HEK293 (cell line): ENCODE measurements at regions not wholly inside any gene's neighbourhood (a gene's known extent, or its start where the extent isn't known, plus 50 kb on each side); places are given as distances from the start of the nearest gene placed in this dataset.

ENCODE experiments used
- CTCF ChIA-PET: fragments of 350-600 bp; formaldehyde crosslinking; extraction: SDS; loops from one replicate; lab custom pipeline; 2021; ENCODE audit warnings: antibody characterized with exemption; lab: Yijun Ruan, JAX
- POLR2A ChIA-PET: fragments of 300-600 bp; formaldehyde crosslinking; extraction: SDS; loops from one replicate; lab custom pipeline; 2020; ENCODE audit warnings: antibody characterized with exemption, inconsistent platforms; lab: Yijun Ruan, JAX
- H3K27ac ChIP-seq: fragments of 200-500 bp; sonication (Bioruptor generic); 2 replicates; pipeline ENCODE4 v1.5.1; 2014; ENCODE audit warnings: low read depth, low read length, control low read depth, inconsistent platforms; ENCODE audit errors: extremely low read depth
- H3K36me3 ChIP-seq, 2 experiments: fragments of 200-500 bp in 1 of 2; sonication (Bioruptor generic) in 1 of 2; 1 replicate in 1 of 2; 2 replicates in 1 of 2; pipeline ENCODE4 v1.5.1; 2014 to 2017; ENCODE audit warnings: inconsistent platforms in 2 of 2, low read length in 2 of 2; ENCODE audit not compliant: control insufficient read depth in 2 of 2, insufficient read depth in 1 of 2
- H3K4me1 ChIP-seq: fragments of 200-500 bp; sonication (Bioruptor generic); 2 replicates; pipeline ENCODE4 v1.5.1; 2014; ENCODE audit warnings: mild to moderate bottlenecking, low read length, inconsistent platforms; ENCODE audit not compliant: control insufficient read depth, insufficient read depth
- H3K4me3 ChIP-seq: 2 replicates; pipeline ENCODE4 v1.5.1; 2011; ENCODE audit warnings: low read depth, mild to moderate bottlenecking, control low read depth, low read length, moderate library complexity
- H3K9me3 ChIP-seq: fragments of 200-500 bp; sonication (Bioruptor generic); 2 replicates; pipeline ENCODE4 v1.5.1; 2014; ENCODE audit warnings: low read depth, low read length, inconsistent platforms; ENCODE audit not compliant: control insufficient read depth, insufficient read depth
- BCL11B ChIP-seq: fragments of 450-650 bp; formaldehyde crosslinking; IDR thresholded peaks from 2 replicates; pipeline ENCODE4 v1.5.1; 2016; ENCODE audit warnings: low read depth, missing biosample characterization, missing genetic modification characterization
- MZF1 ChIP-seq: fragments of 450-650 bp; formaldehyde crosslinking; IDR thresholded peaks from 2 replicates; pipeline ENCODE4 v1.5.1; 2017; ENCODE audit warnings: missing biosample characterization, missing genetic modification characterization, borderline replicate concordance
- PRDM1 ChIP-seq: fragments of 450-650 bp; formaldehyde crosslinking; IDR thresholded peaks from 2 replicates; pipeline ENCODE4; 2016; ENCODE audit warnings: missing biosample characterization, missing genetic modification characterization
- PRDM6 ChIP-seq: fragments of 450-650 bp; formaldehyde crosslinking; IDR thresholded peaks from 2 replicates; pipeline ENCODE4 v1.5.1; 2017; ENCODE audit warnings: missing biosample characterization, missing genetic modification characterization
- SCRT2 ChIP-seq: fragments of 450-650 bp; formaldehyde crosslinking; IDR thresholded peaks from 2 replicates; pipeline ENCODE4 v1.5.1; 2016; ENCODE audit warnings: missing biosample characterization, missing genetic modification characterization
- SP7 ChIP-seq: fragments of 450-650 bp; formaldehyde crosslinking; IDR thresholded peaks from 2 replicates; pipeline ENCODE4 v1.5.1; 2016; ENCODE audit warnings: missing biosample characterization, missing genetic modification characterization
- WT1 ChIP-seq: fragments of 450-650 bp; formaldehyde crosslinking; IDR thresholded peaks from 2 replicates; pipeline ENCODE4 v1.5.1; 2016; ENCODE audit warnings: missing biosample characterization, missing genetic modification characterization
- ZBTB44 ChIP-seq: fragments of 450-650 bp; IDR thresholded peaks from 2 replicates; pipeline ENCODE4 v1.5.1; 2018; ENCODE audit warnings: missing biosample characterization, mild to moderate bottlenecking, missing genetic modification characterization
- ZBTB8A ChIP-seq: fragments of 450-650 bp; formaldehyde crosslinking; IDR thresholded peaks from 2 replicates; pipeline ENCODE4 v1.5.1; 2016; ENCODE audit warnings: missing biosample characterization, missing genetic modification characterization
- ZEB2 ChIP-seq: fragments of 450-650 bp; formaldehyde crosslinking; IDR thresholded peaks from 2 replicates; pipeline ENCODE4 v1.5.1; 2016; ENCODE audit warnings: missing biosample characterization, missing genetic modification characterization
- ZNF501 ChIP-seq: fragments of 450-650 bp; formaldehyde crosslinking; IDR thresholded peaks from 2 replicates; pipeline ENCODE4 v1.5.1; 2016; ENCODE audit warnings: missing biosample characterization, missing genetic modification characterization
- ZNF544 ChIP-seq: fragments of 450-650 bp; formaldehyde crosslinking; IDR thresholded peaks from 2 replicates; pipeline ENCODE4 v1.5.0; 2017; ENCODE audit warnings: missing biosample characterization, missing genetic modification characterization
- ZNF558 ChIP-seq: fragments of 450-650 bp; formaldehyde crosslinking; IDR thresholded peaks from 2 replicates; pipeline ENCODE4 v1.5.1; 2016; ENCODE audit warnings: missing biosample characterization, missing genetic modification characterization
- ZNF561 ChIP-seq: fragments of 450-650 bp; IDR thresholded peaks from 2 replicates; pipeline ENCODE4 v1.5.1; 2018; ENCODE audit warnings: missing biosample characterization, missing genetic modification characterization, borderline replicate concordance
- TF ChIP-seq, protein P1 (sequence below): fragments of 450-650 bp; formaldehyde crosslinking; IDR thresholded peaks from 2 replicates; pipeline ENCODE4 v1.5.1; 2016; ENCODE audit warnings: missing biosample characterization, missing genetic modification characterization
- TF ChIP-seq, protein P2 (sequence below): fragments of 450-650 bp; formaldehyde crosslinking; IDR thresholded peaks from 2 replicates; pipeline ENCODE4 v1.5.1; 2017; ENCODE audit warnings: missing biosample characterization, missing genetic modification characterization
- TF ChIP-seq, protein P3 (sequence below): fragments of 450-650 bp; formaldehyde crosslinking; IDR thresholded peaks from 2 replicates; pipeline ENCODE4 v1.5.1; 2016; ENCODE audit warnings: missing biosample characterization, missing genetic modification characterization

- no peak; the same call in 1 of the 2 replicates for TF ChIP-seq ZNF501 (tag by site-specific recombination)
- TF ChIP-seq WT1 (tag by site-specific recombination), result peak; percentile 74
- TF ChIP-seq PRDM6 (tag by site-specific recombination), result peak; percentile 95
- peak; percentile 99 for TF ChIP-seq SP7 (tag by site-specific recombination)
- 0 out of 2 replicates have a peak, but pooled peaks have one; percentile 10 for TF ChIP-seq ZBTB44 (tag by site-specific recombination)
- no peak for TF ChIP-seq ZNF544 (tag by site-specific recombination)
- 0 out of 2 replicates have a peak, but pooled peaks have one; percentile 6 for TF ChIP-seq PRDM1 (tag by site-specific recombination)
- no peak for TF ChIP-seq ZNF558 (tag by site-specific recombination)
- TF ChIP-seq, protein P1, sequence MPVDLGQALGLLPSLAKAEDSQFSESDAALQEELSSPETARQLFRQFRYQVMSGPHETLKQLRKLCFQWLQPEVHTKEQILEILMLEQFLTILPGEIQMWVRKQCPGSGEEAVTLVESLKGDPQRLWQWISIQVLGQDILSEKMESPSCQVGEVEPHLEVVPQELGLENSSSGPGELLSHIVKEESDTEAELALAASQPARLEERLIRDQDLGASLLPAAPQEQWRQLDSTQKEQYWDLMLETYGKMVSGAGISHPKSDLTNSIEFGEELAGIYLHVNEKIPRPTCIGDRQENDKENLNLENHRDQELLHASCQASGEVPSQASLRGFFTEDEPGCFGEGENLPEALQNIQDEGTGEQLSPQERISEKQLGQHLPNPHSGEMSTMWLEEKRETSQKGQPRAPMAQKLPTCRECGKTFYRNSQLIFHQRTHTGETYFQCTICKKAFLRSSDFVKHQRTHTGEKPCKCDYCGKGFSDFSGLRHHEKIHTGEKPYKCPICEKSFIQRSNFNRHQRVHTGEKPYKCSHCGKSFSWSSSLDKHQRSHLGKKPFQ (tag by site-specific recombination), result 0 out of 2 replicates have a peak, but pooled peaks have one; percentile 15
- TF ChIP-seq MZF1 (tag by site-specific recombination), result peak; percentile 91; the same call in 1 of the 2 replicates
Observed at GRCh38 chr5:93890657-93891056, 149.3 kb upstream of the POU5F2 start (continued).

DNA sequence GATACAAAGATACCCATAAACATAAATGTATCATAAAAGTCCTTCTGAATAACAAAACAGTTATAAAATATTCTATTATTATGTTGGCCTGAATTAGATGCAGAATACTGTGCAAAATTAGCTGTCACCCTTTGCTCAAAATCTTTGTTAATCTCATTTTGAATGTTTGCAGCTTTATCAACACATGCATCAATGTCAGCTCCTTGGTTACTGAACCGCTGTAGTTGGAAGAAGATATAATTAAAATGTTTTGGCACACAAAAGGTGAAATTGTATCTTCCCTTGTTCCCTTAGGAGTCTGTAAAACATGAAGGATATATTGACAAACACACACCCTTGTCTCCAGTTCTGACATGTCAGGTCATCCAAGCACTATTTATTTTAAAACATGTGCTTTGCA, 146.3 kb upstream of the POU5F2 start:
- Histone ChIP-seq H3K9me3 (no peaks in the 10 kb centered on the region), H3K27ac (no peak overlapping the region), H3K4me3 (no peak overlapping the region), H3K36me3 (no peaks in the 10 kb centered on the region), H3K4me1 (peaks cover 23% of the 10 kb centered on the region)
- CTCF ChIA-PET, result interaction anchor here (0.6 to 1.0 kb wide), 2 partner anchors 11 to 963 kb away, joined by 3 to 4 read pairs; no protein-coding TSS in a partner anchor
- no peak for TF ChIP-seq ZBTB8A (tag by site-specific recombination)
- peak; percentile 27; the same call in 1 of the 2 replicates for TF ChIP-seq SP7 (tag by site-specific recombination)
- POLR2A ChIA-PET, result no interaction called here

GRCh38 chr5:93886917-93887361, 145.5 kb upstream of the POU5F2 start:
- POLR2A ChIA-PET, result interaction anchor here (0.6 kb wide), 1 partner anchor 304 kb away, joined by 4 read pairs; no protein-coding TSS in a partner anchor
- CTCF ChIA-PET, result interaction anchor here (0.5 to 1.0 kb wide), 3 partner anchors 12 to 1021 kb away, joined by 3 to 4 read pairs (median 3); partner anchors contain the start of gene NR2F1-AS1

More at GRCh38 chr5:93886917-93887361, 145.5 kb upstream of the POU5F2 start:
- TF ChIP-seq PRDM6 (tag by site-specific recombination) (peak; percentile 50; the same call in 1 of the 2 replicates), ZEB2 (tag by site-specific recombination) (peak; percentile 22; the same call in 1 of the 2 replicates), PRDM1 (tag by site-specific recombination) (peak; percentile 95), ZNF561 (tag by site-specific recombination) (peak; percentile 25; the same call in 1 of the 2 replicates), SCRT2 (tag by site-specific recombination) (peak; percentile 78; the same call in 1 of the 2 replicates), BCL11B (tag by site-specific recombination) (peak; percentile 89)
- TF ChIP-seq, protein P2, sequence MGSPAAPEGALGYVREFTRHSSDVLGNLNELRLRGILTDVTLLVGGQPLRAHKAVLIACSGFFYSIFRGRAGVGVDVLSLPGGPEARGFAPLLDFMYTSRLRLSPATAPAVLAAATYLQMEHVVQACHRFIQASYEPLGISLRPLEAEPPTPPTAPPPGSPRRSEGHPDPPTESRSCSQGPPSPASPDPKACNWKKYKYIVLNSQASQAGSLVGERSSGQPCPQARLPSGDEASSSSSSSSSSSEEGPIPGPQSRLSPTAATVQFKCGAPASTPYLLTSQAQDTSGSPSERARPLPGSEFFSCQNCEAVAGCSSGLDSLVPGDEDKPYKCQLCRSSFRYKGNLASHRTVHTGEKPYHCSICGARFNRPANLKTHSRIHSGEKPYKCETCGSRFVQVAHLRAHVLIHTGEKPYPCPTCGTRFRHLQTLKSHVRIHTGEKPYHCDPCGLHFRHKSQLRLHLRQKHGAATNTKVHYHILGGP (tag by site-specific recombination), result no peak
- TF ChIP-seq, protein P3, sequence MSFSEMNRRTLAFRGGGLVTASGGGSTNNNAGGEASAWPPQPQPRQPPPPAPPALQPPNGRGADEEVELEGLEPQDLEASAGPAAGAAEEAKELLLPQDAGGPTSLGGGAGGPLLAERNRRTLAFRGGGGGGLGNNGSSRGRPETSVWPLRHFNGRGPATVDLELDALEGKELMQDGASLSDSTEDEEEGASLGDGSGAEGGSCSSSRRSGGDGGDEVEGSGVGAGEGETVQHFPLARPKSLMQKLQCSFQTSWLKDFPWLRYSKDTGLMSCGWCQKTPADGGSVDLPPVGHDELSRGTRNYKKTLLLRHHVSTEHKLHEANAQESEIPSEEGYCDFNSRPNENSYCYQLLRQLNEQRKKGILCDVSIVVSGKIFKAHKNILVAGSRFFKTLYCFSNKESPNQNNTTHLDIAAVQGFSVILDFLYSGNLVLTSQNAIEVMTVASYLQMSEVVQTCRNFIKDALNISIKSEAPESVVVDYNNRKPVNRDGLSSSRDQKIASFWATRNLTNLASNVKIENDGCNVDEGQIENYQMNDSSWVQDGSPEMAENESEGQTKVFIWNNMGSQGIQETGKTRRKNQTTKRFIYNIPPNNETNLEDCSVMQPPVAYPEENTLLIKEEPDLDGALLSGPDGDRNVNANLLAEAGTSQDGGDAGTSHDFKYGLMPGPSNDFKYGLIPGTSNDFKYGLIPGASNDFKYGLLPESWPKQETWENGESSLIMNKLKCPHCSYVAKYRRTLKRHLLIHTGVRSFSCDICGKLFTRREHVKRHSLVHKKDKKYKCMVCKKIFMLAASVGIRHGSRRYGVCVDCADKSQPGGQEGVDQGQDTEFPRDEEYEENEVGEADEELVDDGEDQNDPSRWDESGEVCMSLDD, result no peak
- H3K27ac ChIP-seq, result no peak overlapping the region
- peaks cover 21% of the 10 kb centered on the region for H3K4me1 ChIP-seq
- no peaks in the 10 kb centered on the region for H3K36me3 ChIP-seq
- no peak overlapping the region for H3K4me3 ChIP-seq
- no peaks in the 10 kb centered on the region for H3K9me3 ChIP-seq
